ENCODE measurements at regions not wholly inside any gene's neighbourhood (a gene's known extent, or its start where the extent isn't known, plus 50 kb on each side); places are given as distances from the start of the nearest gene placed in this dataset.

GRCh38 chrX:53831662-53832635, 145.4 kb upstream of the HUWE1 start:
- TF ChIP-seq CTCF (IDR thresholded peaks at IDR 0.05) (peak in 1 of 3 donors; percentile 37), POLR2A (IDR thresholded peaks at IDR 0.05) (no peak)
